ENCODE measurements at regions not wholly inside any gene's neighbourhood (a gene's known extent, or its start where the extent isn't known, plus 50 kb on each side); places are given as distances from the start of the nearest gene placed in this dataset.

- DNase-seq (ENCODE audit: extremely low read depth, insufficient read length): no peak
- TF ChIP-seq CTCF (IDR thresholded peaks at IDR 0.05; ENCODE audit: insufficient read depth, low read length, poor library complexity, severe bottlenecking): no peak
- no peaks in the 10 kb centered on the region for H3K27me3 ChIP-seq (replicated peaks; ENCODE audit: control insufficient read depth, insufficient read depth, low read length)
- H3K36me3 ChIP-seq (ENCODE audit: control insufficient read depth, insufficient read depth, low read length): no peaks in the 10 kb centered on the region; the same call in none of the 2 replicates
- peak overlapping the region; percentile 77 for H3K4me3 ChIP-seq (replicated peaks; ENCODE audit: low read depth, low read length)
These were observed 171.3 kb downstream of the BRD1 start for GRCh38 chr22:49656291-49656851.

- H3K27me3 ChIP-seq (replicated peaks; ENCODE audit: control insufficient read depth, insufficient read depth, low read length): no peaks in the 10 kb centered on the region
- H3K4me3 ChIP-seq (replicated peaks; ENCODE audit: low read depth, low read length): peak overlapping the region; percentile 77
- no peak for TF ChIP-seq CTCF (IDR thresholded peaks at IDR 0.05; ENCODE audit: insufficient read depth, low read length, poor library complexity, severe bottlenecking)
- H3K36me3 ChIP-seq (ENCODE audit: control insufficient read depth, insufficient read depth, low read length): peaks cover 4% of the 10 kb centered on the region
- DNase-seq (ENCODE audit: extremely low read depth, insufficient read length): no peak
These were observed 172.4 kb downstream of the BRD1 start for GRCh38 chr22:49655168-49655812.

- Histone ChIP-seq H3K27me3 (replicated peaks; ENCODE audit: control insufficient read depth, insufficient read depth, low read length) (no peaks in the 10 kb centered on the region), H3K4me3 (replicated peaks; ENCODE audit: low read depth, low read length) (no peak overlapping the region), H3K36me3 (ENCODE audit: control insufficient read depth, insufficient read depth, low read length) (peaks cover 6% of the 10 kb centered on the region)
- no peak for DNase-seq (ENCODE audit: extremely low read depth, insufficient read length)
- no peak for TF ChIP-seq CTCF (IDR thresholded peaks at IDR 0.05; ENCODE audit: insufficient read depth, low read length, poor library complexity, severe bottlenecking)
These were observed 177.1 kb downstream of the BRD1 start for GRCh38 chr22:49650336-49651241.

- no peak for DNase-seq (ENCODE audit: extremely low read depth, insufficient read length)
- Histone ChIP-seq H3K36me3 (ENCODE audit: control insufficient read depth, insufficient read depth, low read length) (peaks cover 6% of the 10 kb centered on the region), H3K27me3 (replicated peaks; ENCODE audit: control insufficient read depth, insufficient read depth, low read length) (no peaks in the 10 kb centered on the region), H3K4me3 (replicated peaks; ENCODE audit: low read depth, low read length) (no peak overlapping the region)
- no peak for TF ChIP-seq CTCF (IDR thresholded peaks at IDR 0.05; ENCODE audit: insufficient read depth, low read length, poor library complexity, severe bottlenecking)
These were observed 178.3 kb downstream of the BRD1 start for GRCh38 chr22:49649166-49650068.

GRCh38 chr22:49648053-49648452, 179.6 kb downstream of the BRD1 start:
- Histone ChIP-seq H3K27me3 (replicated peaks; ENCODE audit: control insufficient read depth, insufficient read depth, low read length) (no peaks in the 10 kb centered on the region), H3K4me3 (replicated peaks; ENCODE audit: low read depth, low read length) (no peak overlapping the region), H3K36me3 (ENCODE audit: control insufficient read depth, insufficient read depth, low read length) (peaks cover 6% of the 10 kb centered on the region)
- no peak for DNase-seq (ENCODE audit: extremely low read depth, insufficient read length)
- no peak for TF ChIP-seq CTCF (IDR thresholded peaks at IDR 0.05; ENCODE audit: insufficient read depth, low read length, poor library complexity, severe bottlenecking)
